Stimulated activated CD8-positive, alpha-beta memory T cell treated with anti-CD3 and anti-CD28 coated beads, Interleukin-15, amount 100 ng/mL, for 1 hour (primary cell): ENCODE measurements at regions not wholly inside any gene's neighbourhood (a gene's known extent, or its start where the extent isn't known, plus 50 kb on each side); places are given as distances from the start of the nearest gene placed in this dataset.
"Not testable (repeated sequence)": the region's sequence is repeated elsewhere in the genome, so short reads cannot be mapped to it uniquely, and the experiment has no call there.

Experiments
- DNase-seq: peaks from one replicate; pipeline ENCODE4 v3.0.0-alpha.2; 2020; ENCODE audit warnings: low read depth

GRCh38 chr3:25844891-25845290 lies 55.0 kb downstream of the OXSM start:
- no peak for DNase-seq

DNA sequence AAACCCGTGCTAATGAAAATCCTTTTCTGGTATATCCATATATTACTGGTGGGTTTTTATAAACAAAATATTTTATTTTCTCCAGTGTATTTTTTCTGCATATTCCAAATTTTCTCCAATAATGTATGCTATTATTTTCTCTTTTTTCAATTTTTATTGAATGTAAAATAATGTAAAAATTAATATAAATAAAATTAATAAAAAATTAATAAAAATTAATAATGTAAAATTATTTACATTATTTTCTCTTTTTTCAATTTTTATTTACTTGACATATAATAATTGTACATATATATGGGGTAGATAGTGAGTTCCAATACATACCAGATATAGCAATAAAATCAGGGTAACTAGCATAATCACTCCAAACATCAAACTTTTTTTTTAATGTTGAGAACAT lies 56.4 kb downstream of the OXSM start:
- DNase-seq, result no peak

DNA sequence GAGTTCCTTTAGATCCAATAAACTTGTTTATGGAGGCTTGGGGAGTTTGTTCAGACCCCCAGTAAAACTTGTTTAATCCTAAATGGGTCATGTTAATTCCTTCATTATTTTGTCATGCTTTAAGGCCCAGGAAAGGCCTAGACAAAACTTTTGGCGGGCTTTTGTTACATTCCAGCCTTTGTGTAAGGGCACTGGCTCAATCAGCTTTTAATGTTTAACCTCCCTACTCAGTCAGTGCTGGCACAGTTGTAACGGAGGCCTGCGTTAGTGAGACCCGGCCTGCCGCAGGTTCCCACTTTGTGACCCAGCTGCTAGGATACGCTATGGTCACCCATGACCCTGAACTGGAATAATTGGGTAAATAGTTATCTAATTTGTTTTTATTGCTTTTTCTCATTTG lies 59.2 kb downstream of the OXSM start:
- no peak for DNase-seq

DNA sequence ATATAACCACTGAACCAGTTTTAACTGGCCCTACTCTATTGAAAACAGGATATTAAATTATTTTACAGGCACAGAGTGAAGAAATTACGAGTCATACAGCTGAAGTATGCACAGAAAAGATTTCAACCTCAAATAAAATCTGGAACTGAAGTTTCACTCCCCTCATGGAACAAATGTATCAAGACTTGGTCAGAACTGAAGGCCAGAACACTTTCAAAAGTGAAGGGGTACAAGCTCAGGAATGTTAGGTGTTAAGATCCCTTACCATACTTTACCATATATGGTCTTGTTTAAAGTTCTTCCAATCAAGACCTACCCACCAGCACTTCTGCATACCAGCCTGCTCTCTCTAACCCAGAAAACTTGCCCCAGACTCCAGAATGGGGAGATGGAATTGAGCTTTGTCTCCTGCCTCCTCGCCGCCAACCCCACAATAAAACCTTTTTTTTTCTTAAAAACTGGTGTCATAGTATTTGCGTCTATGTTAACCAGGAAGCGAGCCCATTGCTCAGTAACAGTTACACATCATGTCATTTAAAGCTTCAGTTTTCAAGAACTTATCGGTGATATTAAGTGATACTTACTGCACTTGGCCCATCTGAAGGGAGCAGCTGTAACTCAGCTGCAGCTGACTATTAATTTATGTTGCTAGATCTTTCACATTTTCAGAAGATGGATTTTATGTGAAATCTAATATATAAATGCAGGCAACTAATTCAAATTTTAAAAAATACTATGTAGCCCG lies 59.9 kb downstream of the OXSM start:
- no peak for DNase-seq

- not testable (repeated sequence) for DNase-seq
Measured at GRCh38 chr3:25851693-25852259, 61.9 kb downstream of the OXSM start.

GRCh38 chr3:25854214-25854613 lies 64.3 kb downstream of the OXSM start:
- no peak for DNase-seq

DNA sequence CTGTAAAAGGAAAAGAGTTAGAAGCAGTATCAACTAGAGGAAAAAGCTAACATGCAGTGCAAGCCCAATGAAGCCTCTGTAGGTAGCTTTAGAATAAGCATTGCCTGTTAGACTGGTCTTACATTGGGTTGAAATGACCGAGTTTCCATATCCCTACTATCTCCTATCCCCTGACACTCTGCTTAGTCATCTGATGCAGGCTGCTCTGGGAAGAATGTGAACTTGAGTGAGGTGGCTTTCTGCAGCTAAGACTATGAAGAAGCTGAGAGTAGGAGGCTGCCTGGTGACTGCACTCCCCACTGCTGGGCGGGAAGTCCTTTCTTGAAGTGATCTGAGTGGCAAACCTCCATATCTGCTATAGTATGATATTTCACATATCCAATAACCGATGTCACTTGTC lies 64.7 kb downstream of the OXSM start:
- no peak for DNase-seq

DNA sequence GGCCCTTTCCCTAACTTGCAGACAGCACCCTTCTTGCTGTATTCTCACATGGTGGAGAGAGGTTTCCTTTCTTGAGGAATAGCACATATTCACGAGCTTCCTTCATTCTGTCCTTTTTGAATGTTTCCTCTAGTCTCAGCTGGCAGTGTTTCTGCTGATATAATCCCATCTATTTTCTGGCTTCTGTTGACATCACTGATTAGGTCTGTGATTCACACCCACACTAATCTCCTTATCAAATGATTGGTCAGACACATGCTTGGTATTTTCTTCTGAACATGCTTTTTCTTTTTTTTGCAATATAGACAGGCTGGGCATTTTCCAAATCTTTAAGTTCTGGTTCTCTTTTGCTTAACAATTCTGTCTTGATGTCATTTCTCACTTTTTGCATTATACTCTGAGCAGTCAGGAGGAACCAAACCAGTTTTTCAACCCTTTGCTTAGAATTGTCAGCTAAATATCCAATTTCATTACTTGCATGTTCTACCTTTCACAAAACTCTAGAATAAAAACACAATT lies 65.4 kb downstream of the OXSM start:
- DNase-seq, result no peak

GRCh38 chr3:25856902-25857518 lies 67.1 kb downstream of the OXSM start:
- no peak for DNase-seq

GRCh38 chr3:25861566-25861965 lies 71.7 kb downstream of the OXSM start:
- no peak for DNase-seq

GRCh38 chr3:25863011-25863415 lies 73.1 kb downstream of the OXSM start:
- no peak for DNase-seq

DNA sequence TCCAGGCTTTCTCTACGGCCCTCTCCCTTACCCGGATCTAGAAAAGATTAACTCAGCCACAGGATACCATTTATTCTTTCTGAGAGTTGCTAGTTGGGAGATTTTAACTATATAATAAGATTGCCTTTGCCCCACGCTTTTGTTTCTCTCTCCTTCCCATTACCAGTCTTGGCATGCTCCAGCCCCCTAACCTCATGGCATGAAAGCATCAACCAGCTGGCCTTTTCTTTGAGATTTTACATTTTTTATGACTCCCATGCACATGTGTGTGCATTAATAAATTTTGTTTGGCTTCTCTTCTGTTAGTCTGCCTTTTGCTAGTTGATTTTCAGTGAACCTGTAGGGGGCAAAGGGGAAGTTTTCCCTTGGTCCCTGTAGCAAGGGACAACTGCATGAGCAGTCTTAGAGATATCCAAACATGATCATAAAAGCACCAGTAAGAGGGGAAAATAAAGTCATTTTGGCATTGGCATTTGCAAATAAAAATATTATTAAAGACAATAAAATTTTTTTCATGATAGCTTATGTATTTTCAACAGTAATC lies 73.6 kb downstream of the OXSM start:
- DNase-seq, result no peak

GRCh38 chr3:25870452-25870851 lies 80.6 kb downstream of the OXSM start:
- DNase-seq, result no peak

DNA sequence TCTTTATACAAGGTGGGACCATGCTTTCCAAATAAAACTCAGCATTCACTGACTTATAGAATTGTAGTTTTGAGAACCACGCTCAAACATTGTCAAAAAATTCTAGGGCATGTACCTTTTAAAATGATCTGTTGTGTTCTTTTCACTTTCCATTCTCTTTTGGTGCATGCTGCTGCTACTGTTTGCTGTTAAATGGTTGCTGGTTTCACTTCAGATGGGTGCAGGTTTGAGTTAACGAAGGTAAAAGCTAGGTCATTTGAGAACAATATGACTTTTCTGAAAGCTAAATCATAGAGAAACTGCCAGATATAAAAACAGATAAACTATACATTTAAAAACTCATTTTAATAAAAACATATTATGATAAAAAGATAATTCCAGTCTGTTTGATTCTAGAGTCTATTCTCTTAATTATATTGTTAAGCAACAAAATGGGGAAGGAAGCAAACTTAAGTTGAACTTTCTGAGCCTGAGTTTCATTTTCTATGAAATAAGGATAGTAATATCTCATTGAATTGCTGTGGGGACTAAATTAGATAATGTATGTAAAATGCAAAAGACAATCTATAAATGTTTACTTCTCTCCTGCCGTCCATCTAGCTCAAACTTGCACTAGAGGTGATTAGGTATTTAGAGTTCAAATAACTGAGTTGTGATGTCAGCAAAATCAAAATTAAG lies 82.4 kb downstream of the OXSM start:
- no peak for DNase-seq

DNA sequence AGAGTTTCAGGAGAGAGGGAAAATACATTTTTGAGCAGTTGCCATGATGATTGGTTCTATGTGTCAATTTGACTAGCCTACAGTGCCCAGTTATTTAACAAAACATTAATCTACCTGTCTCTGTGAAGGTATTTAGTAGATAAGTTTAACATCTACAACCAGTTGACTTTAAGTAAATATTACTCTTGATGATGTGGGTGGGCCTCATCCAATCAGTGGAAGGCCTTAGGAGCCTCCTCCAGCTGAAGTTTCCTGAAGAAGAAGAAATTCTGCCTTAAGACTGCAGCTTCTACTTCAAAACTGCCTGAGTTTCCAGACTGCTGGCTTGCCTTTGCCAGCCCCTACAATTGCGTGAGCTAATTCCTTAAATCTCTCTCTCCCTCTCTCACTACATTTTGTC lies 93.6 kb downstream of the OXSM start:
- no peak for DNase-seq

DNA sequence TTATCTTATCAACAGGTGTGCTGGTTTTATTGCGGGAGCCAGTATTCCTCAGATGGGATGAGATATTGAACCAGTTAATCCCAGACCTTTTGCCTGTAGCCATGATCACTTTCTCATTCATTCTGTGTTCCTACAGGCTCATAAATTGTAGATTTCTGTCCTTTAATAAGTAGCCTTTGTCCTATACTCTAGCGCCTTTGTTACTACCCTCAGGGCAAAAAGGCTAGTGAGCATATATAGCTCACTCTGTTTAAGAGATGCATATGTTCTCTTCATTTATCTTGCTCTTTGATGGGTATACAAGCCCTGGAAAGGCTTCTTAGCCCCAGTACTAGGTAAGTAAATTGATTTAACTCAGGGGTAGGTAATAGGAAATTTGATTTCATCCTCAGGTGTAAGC lies 95.1 kb downstream of the OXSM start:
- no peak for DNase-seq

DNA sequence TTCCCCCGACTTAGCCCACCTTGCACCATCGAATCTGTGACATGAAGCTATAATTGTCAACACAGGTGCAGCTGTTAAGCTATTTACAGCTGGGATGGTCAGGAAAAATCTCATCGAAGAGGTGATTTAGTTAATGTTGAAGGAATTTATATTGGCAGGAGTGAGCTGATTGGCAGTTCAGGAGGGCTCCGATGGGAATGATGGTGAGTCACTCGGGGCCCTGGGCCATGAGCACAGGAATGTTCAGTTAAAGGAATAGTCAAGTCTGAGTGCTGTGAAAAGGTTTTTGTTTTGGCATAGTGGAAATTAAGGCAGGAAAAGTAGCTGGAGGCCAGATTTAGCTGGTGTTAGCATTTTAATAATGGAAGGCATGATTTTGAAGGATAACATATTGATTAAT lies 95.7 kb downstream of the OXSM start:
- no peak for DNase-seq

DNA sequence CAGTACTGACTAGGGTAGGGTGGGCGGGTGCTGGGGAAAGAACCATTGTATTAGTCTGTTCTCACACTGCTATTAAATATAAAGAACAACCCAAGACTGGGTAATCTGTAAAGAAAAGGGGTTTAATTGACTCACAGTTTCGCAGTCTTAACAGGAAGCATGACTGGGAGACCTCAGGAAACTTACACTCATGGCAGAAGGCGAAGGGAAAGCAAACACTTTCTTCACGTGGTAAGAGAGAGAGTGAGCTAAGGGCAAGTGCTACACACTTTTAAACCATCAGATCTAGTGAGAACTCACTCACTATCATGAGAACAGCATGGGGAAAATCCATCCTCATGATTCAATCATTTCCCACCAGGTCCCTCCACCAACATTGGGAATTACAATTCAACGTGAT lies 98.0 kb downstream of the OXSM start:
- DNase-seq, result no peak

DNA sequence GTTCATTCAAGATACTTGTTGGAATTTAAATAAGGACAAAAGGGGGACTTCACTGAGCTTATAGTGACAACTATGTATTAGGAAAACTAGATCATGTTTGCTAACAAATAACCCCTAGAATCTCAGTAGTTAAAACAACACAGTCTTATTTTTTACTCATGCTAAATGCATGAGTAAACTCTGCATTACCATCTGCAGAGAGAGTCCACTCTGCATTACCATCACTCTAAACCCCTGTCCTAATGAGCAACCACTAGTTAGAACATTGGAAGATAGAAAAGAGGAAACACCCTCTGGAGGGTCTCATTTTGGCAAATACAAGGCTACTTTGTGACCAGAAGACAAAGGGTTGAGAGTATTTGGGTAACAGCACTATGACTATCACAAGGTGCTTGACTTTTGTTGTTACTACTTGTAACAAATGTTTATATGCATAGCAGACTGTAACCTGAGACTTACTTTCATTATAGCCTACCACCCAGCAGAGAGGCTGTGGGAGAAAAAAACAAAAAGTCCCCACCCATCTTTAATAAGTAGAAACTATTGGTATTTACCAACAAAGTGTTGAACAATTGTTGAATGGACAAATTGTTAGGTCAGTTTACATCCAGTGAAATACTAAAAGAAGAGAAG lies 99.1 kb downstream of the OXSM start:
- no peak for DNase-seq

- DNase-seq, result no peak
Measured at GRCh38 chr3:25889525-25889917, 99.6 kb downstream of the OXSM start.

- DNase-seq, result no peak
Measured at GRCh38 chr3:25894101-25894500, 104.2 kb downstream of the OXSM start.

GRCh38 chr3:25895031-25895430 lies 105.1 kb downstream of the OXSM start:
- DNase-seq, result no peak
